Common myeloid progenitor, CD34-positive (primary cell): ENCODE measurements at regions not wholly inside any gene's neighbourhood (a gene's known extent, or its start where the extent isn't known, plus 50 kb on each side); places are given as distances from the start of the nearest gene placed in this dataset.

Experiments
- CTCF ChIA-PET: fragments of 350-600 bp; sonication (Branson Sonifier 250); formaldehyde crosslinking; loops from one replicate; lab custom pipeline; 2021; ENCODE audit warnings: antibody characterized with exemption; lab: Charles Lee
- POLR2A ChIA-PET: fragments of 350-600 bp; sonication (Branson Sonifier 250); formaldehyde crosslinking; loops from one replicate; lab custom pipeline; 2021; ENCODE audit warnings: antibody characterized with exemption; lab: Charles Lee
- DNase-seq, 3 donors: peaks; one replicate each; pipeline versions ENCODE4 v3.0.0 to v3.0.0-alpha.2; 2013
- H3K27ac ChIP-seq, 2 experiments: 1 replicate in 1 of 2; 2 replicates in 1 of 2; pipeline ENCODE4 v1.7.0; 2013; ENCODE audit warnings: inconsistent platforms in 2 of 2, low read length in 2 of 2, mild to moderate bottlenecking in 2 of 2, low read depth in 1 of 2, moderate library complexity in 1 of 2; ENCODE audit not compliant: severe bottlenecking in 2 of 2, insufficient read depth in 1 of 2, poor library complexity in 1 of 2
- H3K27me3 ChIP-seq, 5 experiments: replicated peaks in 2 of 5; 1 replicate in 3 of 5; 2 replicates in 2 of 5; pipeline versions ENCODE4 v1.6.1 to v1.7.0; 2013; ENCODE audit warnings: low read length in 4 of 5, mild to moderate bottlenecking in 2 of 5, moderate library complexity in 2 of 5, inconsistent platforms in 1 of 5; ENCODE audit not compliant: insufficient read depth in 5 of 5, control insufficient read depth in 4 of 5
- H3K36me3 ChIP-seq, 4 experiments: 1 replicate in 2 of 4; 2 replicates in 2 of 4; pipeline versions ENCODE4 v1.6.1 to v1.7.0; 2013; ENCODE audit warnings: low read length in 3 of 4, control low read depth in 1 of 4, mild to moderate bottlenecking in 1 of 4; ENCODE audit not compliant: control insufficient read depth in 4 of 4, insufficient read depth in 4 of 4
- H3K4me1 ChIP-seq, 4 experiments: 1 replicate in 3 of 4; 2 replicates in 1 of 4; pipeline versions ENCODE4 v1.6.1 to v1.7.1; 2013; ENCODE audit warnings: low read length in 3 of 4, mild to moderate bottlenecking in 3 of 4, control low read depth in 1 of 4, inconsistent platforms in 1 of 4, moderate library complexity in 1 of 4; ENCODE audit not compliant: control insufficient read depth in 4 of 4, insufficient read depth in 4 of 4; ENCODE audit errors: control extremely low read depth in 1 of 4
- H3K4me3 ChIP-seq, 7 experiments: 1 replicate in 4 of 7; 2 replicates in 3 of 7; pipeline versions ENCODE4 v1.5.1 to v1.7.0; 2013; ENCODE audit warnings: mild to moderate bottlenecking in 7 of 7, low read length in 6 of 7, moderate library complexity in 6 of 7, inconsistent platforms in 2 of 7, low read depth in 2 of 7, control low read depth in 1 of 7; ENCODE audit not compliant: insufficient read depth in 4 of 7, control insufficient read depth in 1 of 7; ENCODE audit errors: extremely low read depth in 1 of 7
- H3K9me3 ChIP-seq, 5 experiments: 1 replicate in 4 of 5; 2 replicates in 1 of 5; pipeline versions ENCODE4 v1.6.1 to v1.7.1; 2013; ENCODE audit warnings: low read length in 4 of 5, mild to moderate bottlenecking in 2 of 5, inconsistent platforms in 1 of 5, low read depth in 1 of 5, moderate library complexity in 1 of 5; ENCODE audit not compliant: control insufficient read depth in 4 of 5, insufficient read depth in 2 of 5; ENCODE audit errors: control extremely low read depth in 1 of 5
- WGBS: methylation state at CpG from one replicate; pipeline ENCODE4 v1.1.5; 2013; ENCODE audit not compliant: insufficient coverage; 5-methylcytosine and 5-hydroxymethylcytosine counted together

- peaks cover 0 to 5% (median 0%) of the 10 kb centered on the region in 5 experiments for H3K27me3 ChIP-seq
- no peaks in the 10 kb centered on the region for H3K9me3 ChIP-seq
- DNase-seq = no peak
- H3K4me3 ChIP-seq = no peak overlapping the region
- no peaks in the 10 kb centered on the region for H3K36me3 ChIP-seq
- no peaks in the 10 kb centered on the region for H3K4me1 ChIP-seq
- ChIA-PET POLR2A (no interaction called here), CTCF (no interaction called here)
- no peak overlapping the region for H3K27ac ChIP-seq
- 86% methylated on average over 4 of the region's 4 CpGs for WGBS
Measured at GRCh38 chr2:234835738-234836137, 116.1 kb upstream of the SH3BP4 start.

GRCh38 chr2:234834228-234834923 is 117.4 kb upstream of the SH3BP4 start:
- Histone ChIP-seq H3K27ac (no peak overlapping the region), H3K4me3 (no peak overlapping the region), H3K9me3 (no peaks in the 10 kb centered on the region), H3K36me3 (no peaks in the 10 kb centered on the region), H3K27me3 (peaks cover 0 to 4% (median 0%) of the 10 kb centered on the region in 5 experiments), H3K4me1 (no peaks in the 10 kb centered on the region)
- POLR2A ChIA-PET = no interaction called here
- no peak for DNase-seq
- 97% methylated on average over 3 of the region's 7 CpGs for WGBS
- CTCF ChIA-PET = interaction anchor here (1.5 kb wide), 1 partner anchor 16 kb away, joined by 4 read pairs; no protein-coding TSS in a partner anchor

GRCh38 chr2:234830853-234831252 is 121.0 kb upstream of the SH3BP4 start:
- Histone ChIP-seq H3K36me3 (no peaks in the 10 kb centered on the region), H3K27ac (no peak overlapping the region), H3K4me3 (no peak overlapping the region), H3K4me1 (no peaks in the 10 kb centered on the region), H3K9me3 (peaks cover 0 to 4% (median 0%) of the 10 kb centered on the region in 5 experiments), H3K27me3 (no peaks in the 10 kb centered on the region)
- WGBS = 94% methylated on average over 2 of the region's 2 CpGs
- POLR2A ChIA-PET = no interaction called here
- DNase-seq = no peak
- CTCF ChIA-PET = no interaction called here

- DNase-seq = no peak
- no peaks in the 10 kb centered on the region for H3K27me3 ChIP-seq
- H3K36me3 ChIP-seq = no peaks in the 10 kb centered on the region
- no peaks in the 10 kb centered on the region for H3K4me1 ChIP-seq
- H3K9me3 ChIP-seq = peaks cover 0 to 4% (median 0%) of the 10 kb centered on the region in 5 experiments
- no peak overlapping the region for H3K27ac ChIP-seq
- no peak overlapping the region for H3K4me3 ChIP-seq
- POLR2A ChIA-PET = no interaction called here
- WGBS = 97% methylated on average over 3 of the region's 4 CpGs
- CTCF ChIA-PET = no interaction called here
Measured at GRCh38 chr2:234829074-234829455, 122.8 kb upstream of the SH3BP4 start.

- no peak overlapping the region for H3K27ac ChIP-seq
- POLR2A ChIA-PET = no interaction called here
- H3K36me3 ChIP-seq = no peaks in the 10 kb centered on the region
- WGBS = 97% methylated on average over 8 of the region's 10 CpGs
- no peaks in the 10 kb centered on the region for H3K27me3 ChIP-seq
- no peak overlapping the region for H3K4me3 ChIP-seq
- no peak for DNase-seq
- H3K4me1 ChIP-seq = no peaks in the 10 kb centered on the region
- CTCF ChIA-PET = interaction anchor here (0.6 kb wide), 1 partner anchor 561 kb away, joined by 3 read pairs; no protein-coding TSS in a partner anchor
- H3K9me3 ChIP-seq = peaks cover 0 to 4% (median 0%) of the 10 kb centered on the region in 5 experiments
Measured at GRCh38 chr2:234828382-234829073, 123.3 kb upstream of the SH3BP4 start.

- Histone ChIP-seq H3K27me3 (no peaks in the 10 kb centered on the region), H3K4me3 (no peak overlapping the region), H3K36me3 (no peaks in the 10 kb centered on the region), H3K9me3 (peaks cover 0 to 4% (median 0%) of the 10 kb centered on the region in 5 experiments), H3K27ac (no peak overlapping the region), H3K4me1 (no peaks in the 10 kb centered on the region)
- no peak for DNase-seq
- ChIA-PET POLR2A (interaction anchor here (0.7 kb wide), 1 partner anchor 659 kb away, joined by 3 read pairs; no protein-coding TSS in a partner anchor), CTCF (no interaction called here)
- 100% methylated on average over 2 of the region's 2 CpGs for WGBS
Measured at GRCh38 chr2:234827096-234827860, 124.5 kb upstream of the SH3BP4 start.
